H9 (cell line): ENCODE measurements at regions not wholly inside any gene's neighbourhood (a gene's known extent, or its start where the extent isn't known, plus 50 kb on each side); places are given as distances from the start of the nearest gene placed in this dataset.

ENCODE experiments used
- DNase-seq: peaks from one replicate; pipeline ENCODE4 v3.0.0-alpha.2; 2017
- H2AFZ ChIP-seq: one replicate; pipeline ENCODE4 v1.6.1; 2013; ENCODE audit warnings: mild to moderate bottlenecking, low read length, control low read depth, moderate library complexity
- H2AK5ac ChIP-seq: 2 replicates; pipeline ENCODE4 v1.6.1; 2013; ENCODE audit warnings: low read length, control low read depth, mixed read lengths; ENCODE audit not compliant: insufficient read length
- H2BK120ac ChIP-seq: one replicate; pipeline ENCODE4 v1.6.1; 2013; ENCODE audit warnings: low read depth, mild to moderate bottlenecking, low read length, control low read depth, inconsistent platforms; ENCODE audit not compliant: poor library complexity, severe bottlenecking
- H2BK12ac ChIP-seq: 2 replicates; pipeline ENCODE4 v1.6.1; 2013; ENCODE audit warnings: low read length, control low read depth, mixed read lengths, low read depth; ENCODE audit not compliant: insufficient read length
- H2BK15ac ChIP-seq: 2 replicates; pipeline ENCODE4 v1.6.1; 2013; ENCODE audit warnings: low read depth, low read length, control low read depth
- H2BK20ac ChIP-seq: one replicate; pipeline ENCODE4 v1.6.1; 2013; ENCODE audit warnings: low read depth, mild to moderate bottlenecking, low read length, control low read depth, inconsistent platforms; ENCODE audit not compliant: poor library complexity, severe bottlenecking
- H2BK5ac ChIP-seq: 2 replicates; pipeline ENCODE4 v1.6.1; 2013; ENCODE audit warnings: low read length, control low read depth, mixed read lengths; ENCODE audit not compliant: insufficient read length
- H3K14ac ChIP-seq: 2 replicates; pipeline ENCODE4 v1.6.1; 2013; ENCODE audit warnings: low read length, control low read depth; ENCODE audit not compliant: insufficient read depth
- H3K18ac ChIP-seq: 2 replicates; pipeline ENCODE4 v1.6.1; 2013; ENCODE audit warnings: low read depth, mild to moderate bottlenecking, mixed read lengths, low read length, control low read depth; ENCODE audit not compliant: insufficient read length
- H3K23ac ChIP-seq: 2 replicates; pipeline ENCODE4 v1.6.1; 2013; ENCODE audit warnings: low read length, control low read depth, mixed read lengths, low read depth; ENCODE audit not compliant: insufficient read length
- H3K23me2 ChIP-seq: 2 replicates; pipeline ENCODE4 v1.6.1; 2013; ENCODE audit warnings: low read depth, mild to moderate bottlenecking, mixed read lengths, low read length, control low read depth; ENCODE audit not compliant: insufficient read length, poor library complexity, severe bottlenecking
- H3K27ac ChIP-seq: 2 replicates; pipeline ENCODE4 v1.5.1; 2013; ENCODE audit warnings: low read length, control low read depth, mixed read lengths, low read depth; ENCODE audit not compliant: insufficient read length
- H3K27me3 ChIP-seq: 2 replicates; pipeline ENCODE4 v1.6.1; 2013; ENCODE audit warnings: low read length, control low read depth, inconsistent platforms; ENCODE audit not compliant: insufficient read depth
- H3K4ac ChIP-seq: 2 replicates; pipeline ENCODE4 v1.6.1; 2013; ENCODE audit warnings: low read depth, mild to moderate bottlenecking, control low read depth, inconsistent platforms, low read length, moderate library complexity
- H3K4me1 ChIP-seq: 2 replicates; pipeline ENCODE4 v1.6.1; 2013; ENCODE audit warnings: low read length, control low read depth, inconsistent platforms; ENCODE audit not compliant: insufficient read depth
- H3K4me2 ChIP-seq: 2 replicates; pipeline ENCODE4 v1.6.1; 2013; ENCODE audit warnings: low read length, control low read depth, mixed read lengths; ENCODE audit not compliant: insufficient read length, insufficient read depth
- H3K56ac ChIP-seq: 2 replicates; pipeline ENCODE4 v1.6.1; 2013; ENCODE audit warnings: low read depth, mild to moderate bottlenecking, mixed read lengths, low read length, control low read depth; ENCODE audit not compliant: insufficient read length
- H3K79me1 ChIP-seq: 2 replicates; pipeline ENCODE4 v1.6.1; 2013; ENCODE audit warnings: low read depth, mild to moderate bottlenecking, moderate library complexity, low read length, control low read depth, inconsistent platforms; ENCODE audit not compliant: insufficient read depth, poor library complexity, severe bottlenecking
- H3K79me2 ChIP-seq: 2 replicates; pipeline ENCODE4 v1.6.1; 2013; ENCODE audit warnings: low read length, control low read depth, inconsistent platforms; ENCODE audit not compliant: insufficient read depth
- H3K9ac ChIP-seq: 2 replicates; pipeline ENCODE4 v1.6.1; 2013; ENCODE audit warnings: low read length, control low read depth, mixed read lengths; ENCODE audit not compliant: insufficient read length; ENCODE audit errors: extremely low read depth
- H3K9me3 ChIP-seq: one replicate; pipeline ENCODE4 v1.6.1; 2013; ENCODE audit warnings: low read depth, low read length, inconsistent platforms; ENCODE audit not compliant: control insufficient read depth
- H3T11ph ChIP-seq: one replicate; pipeline ENCODE4 v1.6.1; 2013; ENCODE audit warnings: mild to moderate bottlenecking, low read length, control low read depth, inconsistent platforms
- H4K20me1 ChIP-seq: one replicate; pipeline ENCODE4 v1.6.1; 2013; ENCODE audit not compliant: control insufficient read depth, insufficient read length, insufficient read depth
- H4K5ac ChIP-seq: 2 replicates; pipeline ENCODE4 v1.6.1; 2013; ENCODE audit warnings: low read depth, mild to moderate bottlenecking, mixed read lengths, low read length, control low read depth; ENCODE audit not compliant: insufficient read length
- H4K8ac ChIP-seq: replicated peaks from 2 replicates; pipeline ENCODE4 v1.6.1; 2013; ENCODE audit warnings: low read length, control low read depth, mixed read lengths, low read depth; ENCODE audit not compliant: insufficient read length
- H4K91ac ChIP-seq: 2 replicates; pipeline ENCODE4 v1.6.1; 2013; ENCODE audit warnings: low read depth, mild to moderate bottlenecking, moderate library complexity, mixed read lengths, low read length, control low read depth; ENCODE audit not compliant: insufficient read length
- H3K27ac Mint-ChIP-seq, 3 experiments: 2 replicates in 2 of 3; 3 replicates in 1 of 3; pipeline ENCODE4 v1.8.0; 2020 to 2021; ENCODE audit warnings: mixed read lengths in 3 of 3, mild to moderate bottlenecking in 1 of 3, moderate library complexity in 1 of 3
- H3K27me3 Mint-ChIP-seq: 2 replicates; pipeline ENCODE4 v1.8.0; 2021; ENCODE audit warnings: low read depth, mild to moderate bottlenecking, moderate library complexity, mixed read lengths
- H3K36me3 Mint-ChIP-seq, 3 experiments: 2 replicates in 2 of 3; 3 replicates in 1 of 3; pipeline ENCODE4 v1.8.0; 2020 to 2021; ENCODE audit warnings: low read depth in 3 of 3, mixed read lengths in 3 of 3; ENCODE audit not compliant: insufficient read depth in 1 of 3
- H3K4me1 Mint-ChIP-seq, 2 experiments: 2 replicates each; pipeline ENCODE4 v1.8.0; 2020; ENCODE audit warnings: mixed read lengths in 2 of 2
- H3K4me3 Mint-ChIP-seq, 2 experiments: 2 replicates in 1 of 2; 3 replicates in 1 of 2; pipeline ENCODE4 v1.8.0; 2020 to 2021; ENCODE audit warnings: mild to moderate bottlenecking in 2 of 2, mixed read lengths in 2 of 2, moderate library complexity in 1 of 2
- H3K9me3 Mint-ChIP-seq, 2 experiments: 2 replicates in 1 of 2; 3 replicates in 1 of 2; pipeline ENCODE4 v1.8.0; 2020; ENCODE audit warnings: mild to moderate bottlenecking in 2 of 2, mixed read lengths in 2 of 2, moderate library complexity in 1 of 2
- CTCF ChIP-seq: fragments of 200-600 bp; sonication (generic); conservative IDR thresholded peaks from 3 replicates; pipeline ENCODE4 v1.8.0; 2021; ENCODE audit warnings: antibody characterized with exemption, mild to moderate bottlenecking
- WGBS: extraction: QIAGEN DNeasy Blood & Tissue Kit; methylation state at CpG from one replicate; pipeline ENCODE4 v1.1.7; 2013; ENCODE audit warnings: missing lambda C conversion rate, low lambda C conversion rate, mixed read lengths; ENCODE audit not compliant: insufficient read length; ENCODE audit errors: extremely low coverage; 5-methylcytosine and 5-hydroxymethylcytosine counted together

GRCh38 chr5:33033516-33033915 lies 322.4 kb downstream of the NPR3 start:
- H3K27me3 Mint-ChIP-seq, result no peaks in the 10 kb centered on the region
- no peaks in the 10 kb centered on the region for H3K4me1 Mint-ChIP-seq
- Histone ChIP-seq H3K18ac (no peak overlapping the region), H3K4ac (no peak overlapping the region), H3K27me3 (no peaks in the 10 kb centered on the region), H3K56ac (no peak overlapping the region), H3T11ph (no peak overlapping the region), H2BK120ac (no peak overlapping the region), H3K79me2 (no peaks in the 10 kb centered on the region), H3K23me2 (no peaks in the 10 kb centered on the region), H4K8ac (no peak overlapping the region), H4K20me1 (no peaks in the 10 kb centered on the region), H3K14ac (no peak overlapping the region), H2AK5ac (no peak overlapping the region), H2AFZ (no peak overlapping the region), H2BK5ac (no peak overlapping the region), H3K9ac (no peak overlapping the region), H3K79me1 (no peaks in the 10 kb centered on the region), H3K23ac (no peak overlapping the region), H4K91ac (no peak overlapping the region), H2BK20ac (no peak overlapping the region), H3K9me3 (no peaks in the 10 kb centered on the region), H3K4me1 (no peaks in the 10 kb centered on the region), H2BK15ac (no peak overlapping the region), H4K5ac (no peak overlapping the region), H3K27ac (no peak overlapping the region), H2BK12ac (no peak overlapping the region), H3K4me2 (no peak overlapping the region)
- H3K4me3 Mint-ChIP-seq, result no peak overlapping the region
- no peak for DNase-seq
- no peaks in the 10 kb centered on the region for H3K36me3 Mint-ChIP-seq
- H3K27ac Mint-ChIP-seq, result no peak overlapping the region
- no CpG with 5 or more reads among the region's 3 CpGs for WGBS
- H3K9me3 Mint-ChIP-seq, result no peaks in the 10 kb centered on the region; a peak in 1 of 5 replicates
- no peak for TF ChIP-seq CTCF
